ENCODE measurements at regions not wholly inside any gene's neighbourhood (a gene's known extent, or its start where the extent isn't known, plus 50 kb on each side); places are given as distances from the start of the nearest gene placed in this dataset.

GRCh38 chr6:63504777-63505384 lies 67.4 kb upstream of the LOC128125822 start:
- no peak overlapping the region for H3K56ac ChIP-seq (ENCODE audit: insufficient read length, low read depth, low read length)
- no peak for TF ChIP-seq CTCF (conservative IDR thresholded peaks at IDR 0.05)
- H2BK5ac ChIP-seq (ENCODE audit: insufficient read length, low read length) = no peak overlapping the region
- no peak overlapping the region for H3K18ac ChIP-seq (ENCODE audit: insufficient read length, low read depth, low read length)
- no peaks in the 10 kb centered on the region for H3K23me2 ChIP-seq (ENCODE audit: insufficient read length, low read depth, low read length, poor library complexity, severe bottlenecking)
- no peak overlapping the region for H3T11ph ChIP-seq (ENCODE audit: low read length)
- H4K20me1 ChIP-seq (ENCODE audit: control insufficient read depth, insufficient read depth, insufficient read length) = no peaks in the 10 kb centered on the region
- WGBS (ENCODE audit: extremely low coverage, insufficient read length, low lambda C conversion rate) = no CpG with 5 or more reads among the region's 3 CpGs
- DNase-seq = no peak
- no peak overlapping the region for H4K8ac ChIP-seq (replicated peaks; ENCODE audit: insufficient read length, low read depth, low read length)
- H2AFZ ChIP-seq (ENCODE audit: low read length) = no peak overlapping the region
- H3K4me2 ChIP-seq (ENCODE audit: insufficient read depth, insufficient read length, low read length) = no peak overlapping the region
- no peak overlapping the region for H2BK20ac ChIP-seq (ENCODE audit: low read depth, low read length, poor library complexity, severe bottlenecking)
- no peaks in the 10 kb centered on the region for H3K79me2 ChIP-seq (ENCODE audit: insufficient read depth, low read length)
- no peaks in the 10 kb centered on the region for H3K27me3 Mint-ChIP-seq (ENCODE audit: low read depth)
- no peaks in the 10 kb centered on the region for H3K4me1 ChIP-seq (ENCODE audit: insufficient read depth, low read length)
- H3K79me1 ChIP-seq (ENCODE audit: insufficient read depth, low read depth, low read length, poor library complexity, severe bottlenecking) = no peaks in the 10 kb centered on the region
- H3K9me3 ChIP-seq (ENCODE audit: control insufficient read depth, low read depth, low read length) = no peaks in the 10 kb centered on the region
- no peak overlapping the region for H2BK120ac ChIP-seq (ENCODE audit: low read depth, low read length, poor library complexity, severe bottlenecking)
- no peak overlapping the region for H4K91ac ChIP-seq (ENCODE audit: insufficient read length, low read depth, low read length)
- H2BK15ac ChIP-seq (ENCODE audit: low read depth, low read length) = no peak overlapping the region
- no peak overlapping the region for H3K27ac Mint-ChIP-seq
- no peak overlapping the region for H4K5ac ChIP-seq (ENCODE audit: insufficient read length, low read depth, low read length)
- no peaks in the 10 kb centered on the region for H3K27me3 ChIP-seq (ENCODE audit: insufficient read depth, low read length)
- H3K14ac ChIP-seq (ENCODE audit: insufficient read depth, low read length) = no peak overlapping the region
- H3K4ac ChIP-seq (ENCODE audit: low read depth, low read length) = no peak overlapping the region
- no peak overlapping the region for H3K27ac ChIP-seq (ENCODE audit: insufficient read length, low read depth, low read length)
- H3K4me1 Mint-ChIP-seq = no peaks in the 10 kb centered on the region
- H3K36me3 Mint-ChIP-seq (ENCODE audit: insufficient read depth in 1 of 3, low read depth in 3 of 3) = no peaks in the 10 kb centered on the region
- no peak overlapping the region for H3K9ac ChIP-seq (ENCODE audit: extremely low read depth, insufficient read length, low read length)
- H2AK5ac ChIP-seq (ENCODE audit: insufficient read length, low read length) = no peak overlapping the region
- no peak overlapping the region for H2BK12ac ChIP-seq (ENCODE audit: insufficient read length, low read depth, low read length)
- no peaks in the 10 kb centered on the region for H3K9me3 Mint-ChIP-seq
- H3K23ac ChIP-seq (ENCODE audit: insufficient read length, low read depth, low read length) = no peak overlapping the region
- H3K4me3 Mint-ChIP-seq = no peak overlapping the region

All from H9 (cell line).